GM12874 (cell line): ENCODE measurements at regions not wholly inside any gene's neighbourhood (a gene's known extent, or its start where the extent isn't known, plus 50 kb on each side); places are given as distances from the start of the nearest gene placed in this dataset.

Source experiments
- TF ChIP-seq, protein P1 (sequence below): IDR thresholded peaks from 2 replicates; pipeline ENCODE4 v1.5.1; 2011; ENCODE audit warnings: low read depth, mild to moderate bottlenecking, control low read depth, low read length, moderate library complexity; ENCODE audit not compliant: insufficient read depth

DNA sequence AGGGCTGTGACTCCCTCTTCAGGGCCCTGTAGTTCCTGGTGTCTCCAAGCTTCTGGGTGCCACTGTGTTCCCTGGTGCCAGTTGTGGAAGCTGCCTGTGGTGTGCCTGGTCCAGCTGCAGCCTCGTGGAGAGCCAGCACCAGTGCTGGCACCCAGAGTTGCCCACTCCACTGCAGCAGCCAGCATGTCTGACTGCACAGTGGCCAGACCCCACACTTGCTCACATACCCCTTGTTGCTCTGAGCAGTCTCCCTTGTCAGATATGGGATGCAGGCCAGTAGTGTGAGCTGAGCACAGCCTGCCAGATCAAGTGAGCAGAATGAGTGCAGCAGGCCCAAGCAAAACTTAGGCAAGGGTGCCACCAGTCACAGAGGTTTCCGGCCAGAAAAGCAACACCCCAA, 108.6 kb downstream of the ZMAT1 start:
- TF ChIP-seq, protein P1, sequence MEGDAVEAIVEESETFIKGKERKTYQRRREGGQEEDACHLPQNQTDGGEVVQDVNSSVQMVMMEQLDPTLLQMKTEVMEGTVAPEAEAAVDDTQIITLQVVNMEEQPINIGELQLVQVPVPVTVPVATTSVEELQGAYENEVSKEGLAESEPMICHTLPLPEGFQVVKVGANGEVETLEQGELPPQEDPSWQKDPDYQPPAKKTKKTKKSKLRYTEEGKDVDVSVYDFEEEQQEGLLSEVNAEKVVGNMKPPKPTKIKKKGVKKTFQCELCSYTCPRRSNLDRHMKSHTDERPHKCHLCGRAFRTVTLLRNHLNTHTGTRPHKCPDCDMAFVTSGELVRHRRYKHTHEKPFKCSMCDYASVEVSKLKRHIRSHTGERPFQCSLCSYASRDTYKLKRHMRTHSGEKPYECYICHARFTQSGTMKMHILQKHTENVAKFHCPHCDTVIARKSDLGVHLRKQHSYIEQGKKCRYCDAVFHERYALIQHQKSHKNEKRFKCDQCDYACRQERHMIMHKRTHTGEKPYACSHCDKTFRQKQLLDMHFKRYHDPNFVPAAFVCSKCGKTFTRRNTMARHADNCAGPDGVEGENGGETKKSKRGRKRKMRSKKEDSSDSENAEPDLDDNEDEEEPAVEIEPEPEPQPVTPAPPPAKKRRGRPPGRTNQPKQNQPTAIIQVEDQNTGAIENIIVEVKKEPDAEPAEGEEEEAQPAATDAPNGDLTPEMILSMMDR: no peak

- TF ChIP-seq, protein P1: no peak
Observed at GRCh38 chrX:101813200-101813599, 118.6 kb downstream of the ZMAT1 start.

DNA sequence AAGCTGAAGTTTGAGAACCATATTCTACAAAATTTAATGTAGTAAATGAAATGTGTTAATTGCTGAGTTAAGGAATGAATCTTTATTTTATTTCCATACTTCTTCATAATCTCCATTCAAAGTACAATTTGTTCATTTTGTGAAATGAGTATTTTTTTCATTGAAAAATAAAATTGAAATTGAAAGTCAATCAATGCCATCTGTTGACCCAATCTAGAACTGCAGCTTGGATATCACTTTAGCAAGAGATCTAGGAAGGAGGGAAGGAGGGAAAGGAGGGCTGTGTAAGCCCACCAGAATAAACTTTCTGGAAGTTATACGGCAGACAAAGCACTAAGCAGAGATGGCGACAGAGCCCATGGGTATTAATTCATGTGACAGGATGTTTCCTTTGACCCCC, 128.4 kb downstream of the ZMAT1 start:
- TF ChIP-seq, protein P1: peak; percentile 17; the same call in 1 of the 2 replicates

- TF ChIP-seq, protein P1: peak; percentile 38; the same call in 1 of the 2 replicates
Observed at GRCh38 chrX:101799387-101799786, 132.4 kb downstream of the ZMAT1 start.

DNA sequence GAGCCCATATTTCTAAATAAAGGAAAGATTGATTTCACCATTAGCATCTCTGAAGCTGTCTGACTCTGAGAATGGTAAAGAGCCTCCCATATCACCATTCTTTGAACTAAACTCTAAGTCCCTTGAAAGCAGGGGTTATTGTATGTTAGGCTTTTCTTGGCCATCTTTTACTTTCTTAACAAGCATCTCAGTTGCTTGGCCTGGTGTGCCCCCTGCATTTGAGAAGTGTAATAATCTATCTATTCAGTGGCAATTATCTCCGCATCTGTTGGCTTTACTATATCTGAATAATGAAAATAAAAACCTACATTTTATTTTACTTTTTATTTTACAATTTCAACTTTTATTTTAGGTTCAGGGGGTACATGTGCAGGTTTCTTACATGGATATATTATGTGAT, 128.3 kb upstream of the ARMCX2 start:
- TF ChIP-seq, protein P1: no peak

DNA sequence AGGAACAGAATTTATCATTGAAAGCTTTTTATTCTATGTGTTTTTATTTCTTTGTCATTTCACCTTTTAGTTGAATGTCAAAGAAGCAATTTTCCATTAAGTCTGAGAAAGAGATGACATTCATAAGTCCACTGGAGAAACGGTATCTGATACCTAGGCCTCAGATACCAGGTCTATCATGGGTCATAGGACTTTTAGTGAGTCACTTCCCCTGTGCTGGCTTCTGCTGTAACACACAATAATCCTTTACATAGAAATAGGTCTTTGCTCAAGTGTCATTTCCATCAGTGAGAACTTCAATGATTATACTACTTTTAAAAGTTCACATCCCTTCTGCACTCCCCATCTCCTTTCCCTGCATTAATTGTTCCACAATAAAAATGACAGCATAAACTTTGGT, 125.5 kb upstream of the ARMCX2 start:
- TF ChIP-seq, protein P1: no peak

- TF ChIP-seq, protein P1: no peak
Observed at GRCh38 chrX:101774340-101774739, 114.7 kb upstream of the ARMCX2 start.

DNA sequence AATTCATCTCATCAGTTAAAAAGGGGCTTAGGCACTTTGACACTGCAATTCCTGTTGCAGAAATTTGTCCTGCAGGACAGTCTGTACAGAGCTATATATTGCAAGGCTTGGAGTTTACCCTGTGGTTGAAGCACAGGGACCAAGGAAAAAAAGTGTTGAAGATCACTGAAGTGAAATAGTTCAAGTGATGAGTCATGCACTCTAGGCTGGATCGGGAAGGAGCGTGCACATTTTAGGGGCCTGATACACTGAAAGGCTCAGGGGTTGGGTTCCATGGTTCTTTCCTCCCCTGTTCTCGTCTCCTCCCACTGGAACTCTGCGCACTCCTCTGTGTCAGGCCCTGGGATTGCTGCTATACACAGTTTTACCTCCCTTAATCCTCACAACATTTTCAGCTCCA, 104.9 kb upstream of the ARMCX2 start:
- TF ChIP-seq, protein P1: no peak
